ENCODE measurements at regions not wholly inside any gene's neighbourhood (a gene's known extent, or its start where the extent isn't known, plus 50 kb on each side); places are given as distances from the start of the nearest gene placed in this dataset.
A peak's percentile ranks its signal among the peaks of the same experiment; 100 is the strongest.

DNA sequence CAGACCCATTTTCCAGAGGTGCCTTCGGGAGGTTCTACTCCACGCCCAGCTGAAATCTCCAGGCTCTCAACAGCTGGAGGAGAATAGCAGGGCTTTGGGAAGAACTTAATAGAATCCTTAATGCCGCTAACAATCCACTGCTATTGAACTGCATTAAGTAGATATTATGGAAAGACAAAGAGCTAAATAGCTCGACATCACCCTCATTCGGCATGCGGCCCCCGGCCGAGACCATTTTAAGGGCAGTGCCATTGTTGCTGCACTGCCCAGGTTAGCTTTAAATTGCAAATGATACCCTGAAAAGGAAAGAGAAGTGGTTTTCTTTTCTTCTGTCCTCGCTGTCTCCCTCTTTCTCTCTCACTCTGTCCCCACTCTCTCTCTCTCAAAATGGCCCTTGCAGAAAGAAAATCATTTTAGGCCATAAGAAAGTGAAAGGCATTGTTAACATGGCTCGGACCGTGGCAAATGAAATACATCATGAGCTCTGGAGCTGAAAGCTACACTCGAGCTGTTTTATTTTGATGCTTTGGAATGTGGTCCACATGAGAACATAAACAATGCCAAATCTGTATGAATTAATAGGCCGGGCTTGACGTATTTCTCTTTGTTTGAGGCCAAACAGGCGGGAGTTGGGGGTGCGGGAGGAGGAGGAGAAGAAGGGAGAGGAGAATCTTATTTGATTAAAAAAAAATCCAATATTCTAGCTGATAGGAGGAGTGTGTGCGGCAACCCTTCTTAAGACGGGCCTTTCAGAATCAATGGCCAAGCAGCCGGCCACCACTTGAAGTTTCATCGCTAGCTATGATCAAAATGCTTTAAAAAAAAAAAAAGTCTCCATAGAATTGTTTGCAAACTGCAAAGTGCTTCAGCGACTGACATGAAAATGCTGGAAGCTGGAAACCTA is 298.8 kb upstream of the IRX3 start:
- no peaks in the 10 kb centered on the region for H3K36me3 Mint-ChIP-seq
- no peaks in the 10 kb centered on the region for H3K4me1 ChIP-seq (ENCODE audit: control insufficient read depth, insufficient read depth, low read length, poor library complexity, severe bottlenecking)

GRCh38 chr16:54584121-54584520 is 297.5 kb upstream of the IRX3 start:
- Histone ChIP-seq H3K27me3 (ENCODE audit: control insufficient read depth, insufficient read depth, low read length) (no peaks in the 10 kb centered on the region), H3K27ac (ENCODE audit: insufficient read depth, low read length, poor library complexity, severe bottlenecking) (no peak overlapping the region), H3K9me3 (ENCODE audit: control insufficient read depth in 2 of 2, low read length in 2 of 2) (no peaks in the 10 kb centered on the region), H3K4me1 (ENCODE audit: control insufficient read depth, insufficient read depth, low read length, poor library complexity, severe bottlenecking) (no peaks in the 10 kb centered on the region), H3K4me3 (ENCODE audit: low read depth, low read length) (no peak overlapping the region), H3K36me3 (ENCODE audit: control insufficient read depth, insufficient read depth, low read length) (no peaks in the 10 kb centered on the region)
- Mint-ChIP-seq H3K27ac (no peak overlapping the region), H3K27me3 (peaks cover 4% of the 10 kb centered on the region), H3K36me3 (no peaks in the 10 kb centered on the region), H3K4me1 (no peaks in the 10 kb centered on the region), H3K9me3 (peaks cover 0 to 2% (median 0%) of the 10 kb centered on the region in 7 donors), H3K4me3 (no peak overlapping the region)
- ATAC-seq (ENCODE audit: low read depth in 2 of 2) = no peak
- DNase-seq = no peak

More for the DNA sequence above, 298.8 kb upstream of the IRX3 start:
- Mint-ChIP-seq H3K4me3 (peak overlapping the region in 1 of 4 donors; percentile 80), H3K27me3 (peaks cover 6% of the 10 kb centered on the region), H3K27ac (no peak overlapping the region), H3K4me1 (no peaks in the 10 kb centered on the region), H3K9me3 (peaks cover 0 to 4% (median 0%) of the 10 kb centered on the region in 7 donors)
- ATAC-seq (ENCODE audit: low read depth in 2 of 2) (no peak), DNase-seq (no peak)
- no peak overlapping the region for H3K4me3 ChIP-seq (ENCODE audit: low read depth, low read length)
- H3K9me3 ChIP-seq (ENCODE audit: control insufficient read depth in 2 of 2, low read length in 2 of 2) = no peaks in the 10 kb centered on the region
- H3K36me3 ChIP-seq (ENCODE audit: control insufficient read depth, insufficient read depth, low read length) = no peaks in the 10 kb centered on the region
- H3K27me3 ChIP-seq (ENCODE audit: control insufficient read depth, insufficient read depth, low read length) = no peaks in the 10 kb centered on the region
- H3K27ac ChIP-seq (ENCODE audit: insufficient read depth, low read length, poor library complexity, severe bottlenecking) = no peak overlapping the region

DNA sequence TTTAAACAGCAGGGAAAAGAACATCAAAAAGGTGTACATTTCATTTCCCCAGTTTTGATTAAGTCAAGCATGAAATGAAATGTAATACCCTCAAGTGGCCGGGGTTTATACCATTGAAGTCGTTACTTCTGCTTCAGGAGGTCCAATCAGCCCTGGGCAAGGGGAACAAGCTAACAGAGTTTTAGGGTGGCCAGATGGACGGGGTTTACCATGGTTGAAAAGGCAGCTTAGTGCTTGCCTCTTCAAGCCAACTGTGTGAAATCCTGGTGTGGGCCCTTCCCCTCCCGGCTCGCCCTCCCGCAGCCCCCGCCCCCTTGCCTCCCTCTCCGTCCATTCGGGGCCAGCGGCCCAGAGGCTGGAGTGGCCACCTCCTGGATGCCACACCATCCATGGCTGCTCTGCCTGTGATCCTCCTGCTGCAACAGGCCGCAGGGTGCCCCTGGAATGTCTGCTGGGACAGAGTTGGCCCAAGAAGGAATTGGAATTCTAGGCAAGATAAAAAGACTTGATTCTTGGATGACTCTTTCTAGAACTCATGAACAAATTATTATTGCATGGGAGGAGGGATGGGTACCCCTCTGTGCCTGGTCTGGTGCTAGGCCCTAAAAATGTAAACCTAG is 296.2 kb upstream of the IRX3 start:
- Histone ChIP-seq H3K4me1 (ENCODE audit: control insufficient read depth, insufficient read depth, low read length, poor library complexity, severe bottlenecking) (no peaks in the 10 kb centered on the region), H3K4me3 (ENCODE audit: low read depth, low read length) (no peak overlapping the region), H3K9me3 (ENCODE audit: control insufficient read depth in 2 of 2, low read length in 2 of 2) (no peaks in the 10 kb centered on the region), H3K36me3 (ENCODE audit: control insufficient read depth, insufficient read depth, low read length) (no peaks in the 10 kb centered on the region), H3K27me3 (ENCODE audit: control insufficient read depth, insufficient read depth, low read length) (no peaks in the 10 kb centered on the region), H3K27ac (ENCODE audit: insufficient read depth, low read length, poor library complexity, severe bottlenecking) (no peak overlapping the region)
- Mint-ChIP-seq H3K4me3 (no peak overlapping the region), H3K27ac (no peak overlapping the region), H3K4me1 (no peaks in the 10 kb centered on the region), H3K27me3 (peaks cover under 1% of the 10 kb centered on the region), H3K9me3 (peaks cover 0 to 2% (median 0%) of the 10 kb centered on the region in 7 donors), H3K36me3 (no peaks in the 10 kb centered on the region)
- ATAC-seq (ENCODE audit: low read depth in 2 of 2) (no peak), DNase-seq (no peak)

GRCh38 chr16:54579106-54579728 is 292.6 kb upstream of the IRX3 start:
- Mint-ChIP-seq H3K4me1 (peaks cover 0 to 2% (median 0%) of the 10 kb centered on the region in 4 donors), H3K9me3 (peaks cover 0 to 5% (median 0%) of the 10 kb centered on the region in 7 donors), H3K27me3 (peaks cover 10% of the 10 kb centered on the region), H3K36me3 (no peaks in the 10 kb centered on the region), H3K4me3 (peak overlapping the region in 1 of 4 donors; percentile 43), H3K27ac (no peak overlapping the region)
- DNase-seq (no peak), ATAC-seq (ENCODE audit: low read depth in 2 of 2) (no peak)
- no peak overlapping the region for H3K4me3 ChIP-seq (ENCODE audit: low read depth, low read length)
- peaks cover 2% of the 10 kb centered on the region for H3K27me3 ChIP-seq (ENCODE audit: control insufficient read depth, insufficient read depth, low read length)
- H3K4me1 ChIP-seq (ENCODE audit: control insufficient read depth, insufficient read depth, low read length, poor library complexity, severe bottlenecking) = no peaks in the 10 kb centered on the region
- no peaks in the 10 kb centered on the region for H3K36me3 ChIP-seq (ENCODE audit: control insufficient read depth, insufficient read depth, low read length)
- H3K9me3 ChIP-seq (ENCODE audit: control insufficient read depth in 2 of 2, low read length in 2 of 2) = no peaks in the 10 kb centered on the region
- no peak overlapping the region for H3K27ac ChIP-seq (ENCODE audit: insufficient read depth, low read length, poor library complexity, severe bottlenecking)

- no peak overlapping the region for H3K27ac Mint-ChIP-seq
- peaks cover 0 to 2% (median 0%) of the 10 kb centered on the region in 4 donors for H3K4me1 Mint-ChIP-seq
- no peaks in the 10 kb centered on the region for H3K9me3 ChIP-seq (ENCODE audit: control insufficient read depth in 2 of 2, low read length in 2 of 2)
- no peak overlapping the region for H3K27ac ChIP-seq (ENCODE audit: insufficient read depth, low read length, poor library complexity, severe bottlenecking)
- no peaks in the 10 kb centered on the region for H3K36me3 Mint-ChIP-seq
- peaks cover 10% of the 10 kb centered on the region for H3K27me3 Mint-ChIP-seq
- peaks cover 0 to 5% (median 0%) of the 10 kb centered on the region in 7 donors for H3K9me3 Mint-ChIP-seq
- peaks cover 2% of the 10 kb centered on the region for H3K27me3 ChIP-seq (ENCODE audit: control insufficient read depth, insufficient read depth, low read length)
- H3K4me1 ChIP-seq (ENCODE audit: control insufficient read depth, insufficient read depth, low read length, poor library complexity, severe bottlenecking) = no peaks in the 10 kb centered on the region
- no peaks in the 10 kb centered on the region for H3K36me3 ChIP-seq (ENCODE audit: control insufficient read depth, insufficient read depth, low read length)
- no peak overlapping the region for H3K4me3 ChIP-seq (ENCODE audit: low read depth, low read length)
- DNase-seq (no peak), ATAC-seq (ENCODE audit: low read depth in 2 of 2) (no peak)
- no peak overlapping the region for H3K4me3 Mint-ChIP-seq
These were observed 291.1 kb upstream of the IRX3 start for GRCh38 chr16:54577651-54578128.

DNA sequence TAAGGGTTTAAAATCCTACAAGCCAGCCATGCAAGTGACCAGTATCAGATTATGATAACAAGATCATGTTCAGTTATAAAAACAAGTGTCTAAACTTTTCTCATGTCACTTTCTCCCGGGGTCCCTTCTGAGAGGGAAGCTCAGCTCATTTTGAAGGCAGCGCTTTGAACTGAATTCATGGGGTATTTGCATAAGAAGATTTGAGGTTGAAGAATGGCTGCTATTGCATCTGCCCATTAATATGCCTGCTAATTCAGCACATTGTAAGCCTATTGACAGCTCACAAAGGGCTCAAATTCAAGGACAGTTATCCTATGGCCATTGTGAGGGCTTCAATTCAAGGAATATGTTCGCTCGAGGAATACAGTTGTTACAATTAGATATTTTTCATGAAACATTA is 290.2 kb upstream of the IRX3 start:
- H3K36me3 Mint-ChIP-seq = no peaks in the 10 kb centered on the region
- no peak overlapping the region for H3K4me3 Mint-ChIP-seq
- ATAC-seq (ENCODE audit: low read depth in 2 of 2) = no peak
- DNase-seq = no peak
- H3K27ac Mint-ChIP-seq = no peak overlapping the region
- Histone ChIP-seq H3K9me3 (ENCODE audit: control insufficient read depth in 2 of 2, low read length in 2 of 2) (no peaks in the 10 kb centered on the region), H3K27ac (ENCODE audit: insufficient read depth, low read length, poor library complexity, severe bottlenecking) (no peak overlapping the region), H3K27me3 (ENCODE audit: control insufficient read depth, insufficient read depth, low read length) (peaks cover 2% of the 10 kb centered on the region), H3K36me3 (ENCODE audit: control insufficient read depth, insufficient read depth, low read length) (no peaks in the 10 kb centered on the region), H3K4me1 (ENCODE audit: control insufficient read depth, insufficient read depth, low read length, poor library complexity, severe bottlenecking) (no peaks in the 10 kb centered on the region), H3K4me3 (ENCODE audit: low read depth, low read length) (no peak overlapping the region)
- H3K27me3 Mint-ChIP-seq = peaks cover 10% of the 10 kb centered on the region
- peaks cover 0 to 5% (median 0%) of the 10 kb centered on the region in 7 donors for H3K9me3 Mint-ChIP-seq
- H3K4me1 Mint-ChIP-seq = peaks cover 0 to 2% (median 0%) of the 10 kb centered on the region in 4 donors

DNA sequence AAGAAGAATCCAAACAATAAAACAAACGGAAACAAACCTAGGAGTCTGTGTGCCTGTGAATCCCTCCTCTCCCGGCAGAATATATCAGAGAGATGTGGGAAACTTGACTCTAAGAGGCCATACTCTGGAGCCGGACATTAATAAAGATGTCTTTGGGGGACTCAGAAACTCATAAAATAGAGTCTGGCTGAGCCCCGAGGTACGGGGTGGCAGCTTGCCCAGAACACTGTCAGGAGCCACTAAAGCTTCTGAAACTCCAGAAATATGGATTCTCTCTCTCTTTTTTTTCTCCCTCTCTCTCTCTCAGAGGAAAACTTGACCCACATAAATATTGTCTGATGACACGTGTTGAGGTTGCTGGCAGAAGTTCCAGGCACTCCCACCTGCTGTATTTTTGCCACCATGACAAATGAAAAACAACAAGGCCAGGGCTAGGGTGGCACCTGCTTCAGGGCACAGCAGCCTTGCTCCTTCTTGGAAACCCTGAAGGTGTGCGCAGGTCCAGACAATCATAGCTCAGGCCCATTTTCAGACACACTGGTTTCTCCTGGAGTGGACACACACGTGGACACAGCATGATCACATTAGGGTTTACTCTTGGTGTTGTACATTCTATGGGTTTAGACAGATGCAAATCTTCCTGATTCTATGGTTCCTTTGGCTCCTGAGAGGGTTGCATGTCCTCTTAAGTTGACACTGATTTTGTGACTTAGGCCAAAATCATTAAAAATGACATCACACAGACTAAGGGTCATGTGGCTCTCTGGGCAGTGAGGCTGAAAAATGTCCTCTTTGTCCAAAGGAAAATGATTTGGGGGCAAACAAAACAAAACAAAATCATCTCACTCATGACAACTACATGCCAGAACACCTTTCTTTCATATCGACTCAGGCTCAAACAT is 282.6 kb upstream of the IRX3 start:
- H3K27me3 Mint-ChIP-seq = no peaks in the 10 kb centered on the region
- no peaks in the 10 kb centered on the region for H3K27me3 ChIP-seq (ENCODE audit: control insufficient read depth, insufficient read depth, low read length)
- no peak overlapping the region for H3K4me3 ChIP-seq (ENCODE audit: low read depth, low read length)
- DNase-seq = no peak
- no peaks in the 10 kb centered on the region for H3K4me1 Mint-ChIP-seq
- no peaks in the 10 kb centered on the region for H3K9me3 ChIP-seq (ENCODE audit: control insufficient read depth in 2 of 2, low read length in 2 of 2)
- H3K36me3 Mint-ChIP-seq = no peaks in the 10 kb centered on the region
- H3K27ac Mint-ChIP-seq = peak overlapping the region in 1 of 3 donors; percentile 22
- no peaks in the 10 kb centered on the region for H3K4me1 ChIP-seq (ENCODE audit: control insufficient read depth, insufficient read depth, low read length, poor library complexity, severe bottlenecking)
- no peaks in the 10 kb centered on the region for H3K36me3 ChIP-seq (ENCODE audit: control insufficient read depth, insufficient read depth, low read length)
- H3K4me3 Mint-ChIP-seq = no peak overlapping the region
- no peak for ATAC-seq (ENCODE audit: low read depth in 2 of 2)
- H3K9me3 Mint-ChIP-seq = peaks cover 0 to 2% (median 0%) of the 10 kb centered on the region in 7 donors
- no peak overlapping the region for H3K27ac ChIP-seq (ENCODE audit: insufficient read depth, low read length, poor library complexity, severe bottlenecking)

Measured in CD4-positive, CD25-positive, alpha-beta regulatory T cell (primary cell).